Upper lobe of right lung (tissue), 1 donor: ENCODE measurements at regions not wholly inside any gene's neighbourhood (a gene's known extent, or its start where the extent isn't known, plus 50 kb on each side); places are given as distances from the start of the nearest gene placed in this dataset.

ENCODE experiments used
- ATAC-seq: fragments of 200-7000 bp; cut with Tn5 transposase; one replicate; pipeline ENCODE4 v1.9.1; 2020; ENCODE audit warnings: mild to moderate bottlenecking, moderate library complexity
- DNase-seq: peaks from one replicate; pipeline ENCODE4 v3.0.0-alpha.2; 2020
- H3K27ac ChIP-seq: fragments of 200-600 bp; one replicate; pipeline ENCODE4 v1.8.0; 2022
- H3K27me3 ChIP-seq: fragments of 200-600 bp; one replicate; pipeline ENCODE4 v1.8.0; 2022; ENCODE audit warnings: mild to moderate bottlenecking
- H3K36me3 ChIP-seq: fragments of 200-600 bp; one replicate; pipeline ENCODE4 v1.8.0; 2022
- H3K4me1 ChIP-seq: fragments of 200-600 bp; one replicate; pipeline ENCODE4 v1.8.0; 2022
- H3K4me3 ChIP-seq: fragments of 200-600 bp; one replicate; pipeline ENCODE4 v1.8.0; 2022; ENCODE audit warnings: mild to moderate bottlenecking
- H3K9me3 ChIP-seq: fragments of 200-600 bp; one replicate; pipeline ENCODE4 v1.8.0; 2022
- intact Hi-C: fragments of 100-400 bp; cut with DNase I; formaldehyde crosslinking; loops from one replicate; pipeline ENCODE4 v1.11.0; 2022
- TF ChIP-seq, protein P1 (sequence below): fragments of 200-600 bp; IDR thresholded peaks from one replicate; pipeline ENCODE4 v1.8.0; 2022; ENCODE audit warnings: antibody characterized with exemption
- donor health status: DM: no; HTN: yes; CAD: no; lungs with severe emphysema.

DNA sequence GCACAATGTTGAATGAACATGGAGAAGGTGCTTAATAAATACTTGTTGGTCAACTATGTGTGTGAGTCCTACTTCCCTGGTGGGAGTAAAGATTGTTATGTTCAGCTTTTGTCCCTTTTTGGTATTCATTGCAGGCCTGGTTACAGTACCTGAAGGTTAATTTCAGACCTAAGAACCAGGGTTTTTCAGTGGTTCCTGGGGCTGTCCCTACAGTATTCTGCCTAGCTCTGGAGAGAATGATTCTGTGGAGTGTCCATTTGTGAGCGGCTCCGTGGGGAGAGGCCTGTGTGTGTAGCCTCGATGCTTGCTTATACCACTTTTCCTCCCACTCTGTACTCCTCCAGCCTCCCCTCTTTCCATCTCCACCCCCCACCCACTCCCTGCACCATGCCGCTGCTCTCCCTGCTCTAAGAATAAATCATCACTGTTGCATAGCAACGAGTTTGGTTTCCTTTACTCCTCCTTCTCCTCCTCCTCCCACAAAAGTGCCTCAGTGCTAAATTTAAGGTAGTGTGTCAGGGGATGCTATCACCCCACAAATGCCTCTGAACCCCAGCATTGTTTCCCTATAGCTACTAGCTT lies 150.6 kb upstream of the ROPN1 start:
- Histone ChIP-seq H3K27ac (no peak overlapping the region), H3K27me3 (no peaks in the 10 kb centered on the region), H3K36me3 (no peaks in the 10 kb centered on the region), H3K9me3 (no peaks in the 10 kb centered on the region), H3K4me1 (no peaks in the 10 kb centered on the region), H3K4me3 (no peak overlapping the region)
- DNase-seq (no peak), ATAC-seq (no peak)
- TF ChIP-seq, protein P1, sequence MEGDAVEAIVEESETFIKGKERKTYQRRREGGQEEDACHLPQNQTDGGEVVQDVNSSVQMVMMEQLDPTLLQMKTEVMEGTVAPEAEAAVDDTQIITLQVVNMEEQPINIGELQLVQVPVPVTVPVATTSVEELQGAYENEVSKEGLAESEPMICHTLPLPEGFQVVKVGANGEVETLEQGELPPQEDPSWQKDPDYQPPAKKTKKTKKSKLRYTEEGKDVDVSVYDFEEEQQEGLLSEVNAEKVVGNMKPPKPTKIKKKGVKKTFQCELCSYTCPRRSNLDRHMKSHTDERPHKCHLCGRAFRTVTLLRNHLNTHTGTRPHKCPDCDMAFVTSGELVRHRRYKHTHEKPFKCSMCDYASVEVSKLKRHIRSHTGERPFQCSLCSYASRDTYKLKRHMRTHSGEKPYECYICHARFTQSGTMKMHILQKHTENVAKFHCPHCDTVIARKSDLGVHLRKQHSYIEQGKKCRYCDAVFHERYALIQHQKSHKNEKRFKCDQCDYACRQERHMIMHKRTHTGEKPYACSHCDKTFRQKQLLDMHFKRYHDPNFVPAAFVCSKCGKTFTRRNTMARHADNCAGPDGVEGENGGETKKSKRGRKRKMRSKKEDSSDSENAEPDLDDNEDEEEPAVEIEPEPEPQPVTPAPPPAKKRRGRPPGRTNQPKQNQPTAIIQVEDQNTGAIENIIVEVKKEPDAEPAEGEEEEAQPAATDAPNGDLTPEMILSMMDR: no peak
- intact Hi-C loops: no loop called here

DNA sequence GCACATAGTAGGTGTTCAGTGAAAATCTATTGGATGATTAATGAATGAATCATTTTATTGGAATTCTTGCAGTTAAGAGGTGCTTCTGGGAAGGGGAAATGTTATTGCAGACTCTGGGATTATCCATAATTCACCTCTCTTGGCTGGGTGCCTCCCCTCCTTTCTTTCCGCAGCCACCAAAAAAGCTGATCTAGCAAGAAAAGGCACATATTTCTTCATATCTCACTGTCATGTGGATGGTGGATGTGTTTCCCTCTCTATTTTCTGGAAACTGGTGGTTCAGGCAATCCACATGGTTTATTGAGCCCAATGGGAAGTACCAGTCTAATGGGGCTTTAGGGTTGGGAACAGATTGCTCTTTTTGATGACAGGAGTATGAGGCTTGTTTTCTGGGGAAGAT lies 151.1 kb upstream of the ROPN1 start:
- H3K9me3 ChIP-seq: no peaks in the 10 kb centered on the region
- H3K4me3 ChIP-seq: no peak overlapping the region
- H3K27ac ChIP-seq: no peak overlapping the region
- no peaks in the 10 kb centered on the region for H3K36me3 ChIP-seq
- no peaks in the 10 kb centered on the region for H3K27me3 ChIP-seq
- TF ChIP-seq, protein P1: no peak
- no peak for DNase-seq
- intact Hi-C loops: no loop called here
- no peaks in the 10 kb centered on the region for H3K4me1 ChIP-seq
- no peak for ATAC-seq

DNA sequence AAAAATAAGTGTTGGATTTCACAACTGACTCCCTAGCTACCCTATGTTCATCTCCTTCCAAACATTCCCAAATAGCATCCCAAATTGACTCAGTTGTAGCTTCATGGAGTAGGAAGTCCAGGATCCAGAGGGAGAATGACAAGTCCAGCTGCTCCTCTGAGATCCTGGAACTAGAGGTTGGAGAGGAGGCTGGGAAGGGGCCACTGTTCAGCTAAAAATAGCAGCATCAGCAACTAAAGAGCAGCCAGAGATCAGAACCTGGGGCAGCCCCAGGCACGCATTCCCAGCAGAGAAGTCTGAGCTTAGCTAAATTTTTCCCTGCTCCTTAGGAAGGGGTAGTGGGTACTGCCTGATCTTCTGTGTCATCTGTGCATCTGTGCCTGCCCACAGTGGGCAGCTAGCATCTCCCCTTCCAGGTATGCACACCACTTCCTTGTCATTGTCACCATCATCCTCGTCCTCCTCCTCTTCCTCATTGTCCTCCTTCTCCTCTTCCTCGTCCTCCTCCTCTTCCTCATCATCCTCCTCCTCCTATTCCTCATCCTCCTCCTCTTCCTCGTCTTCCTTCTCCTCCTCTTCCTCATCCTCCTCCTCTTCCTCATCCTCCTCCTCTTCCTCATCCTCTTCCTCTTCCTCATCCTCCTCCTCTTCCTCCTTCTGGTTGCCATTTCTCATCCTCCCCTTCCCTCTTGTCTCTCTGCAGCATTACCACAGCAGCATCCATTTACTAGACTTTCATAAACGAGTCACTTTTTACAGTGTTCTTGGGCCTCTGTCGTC lies 152.3 kb upstream of the ROPN1 start:
- no peaks in the 10 kb centered on the region for H3K9me3 ChIP-seq
- H3K4me3 ChIP-seq: no peak overlapping the region
- ATAC-seq: no peak
- H3K36me3 ChIP-seq: no peaks in the 10 kb centered on the region
- no peaks in the 10 kb centered on the region for H3K27me3 ChIP-seq
- no peaks in the 10 kb centered on the region for H3K4me1 ChIP-seq
- no peak for DNase-seq
- H3K27ac ChIP-seq: no peak overlapping the region
- intact Hi-C loops: no loop called here
- TF ChIP-seq, protein P1: no peak

DNA sequence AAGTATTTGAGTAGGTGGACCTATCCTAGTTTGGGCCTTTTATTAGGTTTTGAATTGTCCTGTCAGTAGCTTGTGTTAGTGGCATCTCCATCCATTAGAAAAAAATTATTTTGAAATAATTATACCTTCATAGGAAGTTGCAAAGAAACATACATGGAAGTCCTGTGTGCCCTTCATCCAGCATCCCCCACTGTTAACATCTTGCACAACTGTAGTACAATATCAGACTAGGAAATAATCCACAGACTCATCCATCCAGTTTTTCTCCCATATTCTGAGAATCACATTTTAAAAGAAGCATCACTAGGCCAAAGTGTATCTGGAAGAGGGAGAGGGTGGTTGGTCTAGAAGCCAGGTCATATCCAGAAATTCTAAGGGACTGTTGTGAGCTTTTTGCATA lies 155.5 kb upstream of the ROPN1 start:
- no peak overlapping the region for H3K27ac ChIP-seq
- no peaks in the 10 kb centered on the region for H3K27me3 ChIP-seq
- no peak overlapping the region for H3K4me3 ChIP-seq
- intact Hi-C loops: no loop called here
- TF ChIP-seq, protein P1: no peak
- DNase-seq: no peak
- H3K4me1 ChIP-seq: no peaks in the 10 kb centered on the region
- H3K36me3 ChIP-seq: no peaks in the 10 kb centered on the region
- no peaks in the 10 kb centered on the region for H3K9me3 ChIP-seq
- ATAC-seq: no peak

DNA sequence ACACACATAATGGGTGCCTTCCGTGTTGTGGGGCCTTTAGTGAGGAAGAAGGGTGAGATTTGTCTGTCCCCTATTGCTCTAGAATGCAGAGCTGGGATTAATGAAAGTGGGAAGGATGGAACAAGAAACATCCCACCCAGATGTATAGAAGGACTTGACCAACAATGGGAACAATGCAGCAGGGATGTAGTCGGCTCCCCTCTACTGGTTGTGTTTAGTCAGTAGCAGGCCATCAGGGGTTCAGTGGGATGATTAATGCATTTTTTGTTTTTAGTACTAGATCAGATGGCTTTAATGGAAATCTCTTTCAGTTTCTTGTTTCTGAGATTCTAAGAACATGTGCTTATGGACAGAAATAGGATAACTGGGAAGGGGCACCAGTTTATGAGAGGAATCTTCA lies 156.0 kb upstream of the ROPN1 start:
- DNase-seq (no peak), ATAC-seq (no peak)
- intact Hi-C loops: no loop called here
- no peaks in the 10 kb centered on the region for H3K9me3 ChIP-seq
- H3K4me1 ChIP-seq: no peaks in the 10 kb centered on the region
- TF ChIP-seq, protein P1: no peak
- no peak overlapping the region for H3K4me3 ChIP-seq
- no peaks in the 10 kb centered on the region for H3K36me3 ChIP-seq
- H3K27me3 ChIP-seq: no peaks in the 10 kb centered on the region
- no peak overlapping the region for H3K27ac ChIP-seq
